GM21528 (cell line): ENCODE measurements at regions not wholly inside any gene's neighbourhood (a gene's known extent, or its start where the extent isn't known, plus 50 kb on each side); places are given as distances from the start of the nearest gene placed in this dataset.
A peak's percentile ranks its signal among the peaks of the same experiment; 100 is the strongest.
"Not testable (repeated sequence)": the region's sequence is repeated elsewhere in the genome, so short reads cannot be mapped to it uniquely, and the experiment has no call there.

Experiments used
- ATAC-seq: cut with Tn5 transposase; IDR thresholded peaks from one replicate; pipeline ENCODE4 v1.9.1; 2021; ENCODE audit warnings: mild to moderate bottlenecking, moderate library complexity; ENCODE audit not compliant: unreplicated experiment, low FRiP score

DNA sequence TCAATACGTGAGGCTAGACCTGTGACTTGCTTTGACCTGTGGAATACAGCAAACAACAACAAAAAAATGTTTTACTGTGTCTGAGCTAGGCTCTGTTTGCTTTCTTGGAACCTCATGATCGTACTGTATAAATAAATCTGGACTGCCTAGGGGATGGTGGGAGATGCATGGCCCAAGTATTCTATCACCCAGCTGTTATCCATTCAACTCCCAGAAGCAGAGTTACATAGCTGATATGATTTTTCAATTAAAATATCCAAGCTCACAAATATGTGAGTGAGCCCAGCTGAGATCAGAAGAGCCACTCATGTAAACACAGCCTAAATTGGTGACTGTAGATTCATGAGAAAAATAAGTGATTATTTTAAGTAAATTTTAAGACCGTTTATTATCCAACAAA, 154.1 kb upstream of the THUMPD2 start:
- ATAC-seq: no peak

DNA sequence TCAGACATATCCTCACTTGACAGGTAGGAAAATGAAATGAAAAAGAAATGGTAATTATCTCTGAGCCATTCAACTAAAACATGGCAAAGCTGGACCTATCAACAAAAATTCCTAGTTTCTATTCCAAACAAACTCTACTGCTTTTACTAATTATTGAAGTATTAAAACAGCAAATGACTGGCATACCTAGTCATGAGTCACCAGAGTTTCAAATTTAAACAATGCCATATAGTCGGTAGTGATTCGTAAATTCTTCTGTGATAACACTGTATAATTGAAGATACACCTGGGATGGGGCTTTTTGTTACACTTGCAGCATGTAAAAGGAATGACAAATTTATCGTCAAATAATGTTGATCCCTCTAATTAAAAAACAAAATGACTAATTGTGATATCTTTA, 153.1 kb upstream of the THUMPD2 start:
- ATAC-seq: no peak

GRCh38 chr2:39930175-39930917, 151.3 kb upstream of the THUMPD2 start:
- ATAC-seq: no peak

DNA sequence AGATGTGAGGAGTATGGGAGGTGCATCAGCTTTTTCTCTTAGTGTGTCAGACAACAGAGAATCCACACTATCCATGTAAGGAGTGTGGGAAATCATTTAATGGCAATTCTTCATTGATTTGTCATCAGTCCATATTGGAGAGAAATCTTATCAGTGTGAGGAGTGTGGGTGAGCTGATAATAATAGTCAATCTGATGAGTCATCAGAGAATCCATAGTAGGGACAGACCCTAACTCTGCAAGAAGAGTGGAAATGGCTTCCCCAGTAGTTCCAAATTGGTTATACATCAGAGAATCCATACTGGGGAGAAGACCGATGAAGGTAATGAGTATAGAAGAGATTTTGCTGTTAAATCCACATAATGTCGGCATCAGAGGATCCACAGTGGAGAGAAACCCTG, 150.5 kb upstream of the THUMPD2 start:
- ATAC-seq: no peak

GRCh38 chr2:39925312-39925711, 146.3 kb upstream of the THUMPD2 start:
- no peak for ATAC-seq

- ATAC-seq: no peak
These were observed 144.4 kb upstream of the THUMPD2 start for GRCh38 chr2:39923455-39923854.

DNA sequence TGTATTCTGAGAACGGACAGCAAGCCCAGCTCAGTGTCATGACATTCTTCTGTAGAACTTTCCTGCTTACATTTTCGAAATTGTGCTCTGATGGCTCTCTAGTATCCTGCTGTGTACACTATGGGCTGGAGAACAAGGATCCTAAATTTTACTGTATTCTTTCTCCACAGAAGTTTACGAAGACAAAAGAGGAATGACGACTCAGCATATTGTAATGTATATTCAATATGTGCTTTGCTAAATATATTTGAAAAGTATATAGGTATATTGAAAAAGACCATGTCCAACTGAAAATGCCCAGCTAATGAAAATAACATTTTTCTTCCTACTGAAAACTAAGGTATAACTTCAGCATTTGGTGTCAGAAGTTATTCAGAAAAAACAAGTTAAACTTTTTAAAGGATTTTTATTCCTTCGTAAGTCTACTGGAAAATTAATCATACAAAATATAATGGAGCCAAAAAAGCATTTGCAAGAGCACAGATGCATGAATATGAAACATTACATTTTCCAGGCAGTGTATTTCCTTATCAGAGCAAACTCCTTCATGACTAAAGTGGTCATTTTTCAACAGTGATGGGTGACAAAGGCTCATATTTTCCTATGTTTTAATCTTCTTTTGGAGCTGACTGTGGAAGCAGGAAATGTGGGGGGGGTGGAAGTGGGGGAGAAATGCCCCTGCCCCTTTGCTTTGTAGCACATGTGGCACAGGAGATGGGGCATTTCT, 143.8 kb upstream of the THUMPD2 start:
- no peak for ATAC-seq

DNA sequence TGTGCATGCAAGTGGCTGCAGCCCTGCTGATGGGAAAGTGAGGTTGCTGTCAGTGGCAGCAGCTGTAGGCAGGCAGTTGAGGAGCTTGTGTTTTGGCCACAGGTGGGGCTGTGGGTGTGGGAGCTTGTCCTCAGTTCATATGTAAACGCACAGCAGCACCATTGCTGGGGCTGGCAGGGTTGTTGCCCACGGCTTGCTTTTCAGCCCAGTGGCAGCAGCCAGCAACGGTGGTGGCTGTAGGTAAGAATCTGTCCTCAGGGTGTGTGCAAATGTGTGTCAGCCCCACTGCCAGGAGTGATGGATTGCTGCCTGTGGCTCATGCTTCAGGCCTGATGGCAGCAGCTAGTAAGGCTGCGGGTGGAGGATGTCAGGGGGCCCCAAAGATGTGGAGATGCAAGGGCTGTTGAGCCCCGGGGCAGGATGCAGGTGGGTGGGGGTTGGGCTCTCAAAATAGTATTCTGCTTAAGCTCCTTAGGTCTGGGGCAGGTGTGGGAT, 141.3 kb upstream of the THUMPD2 start:
- ATAC-seq: no peak

DNA sequence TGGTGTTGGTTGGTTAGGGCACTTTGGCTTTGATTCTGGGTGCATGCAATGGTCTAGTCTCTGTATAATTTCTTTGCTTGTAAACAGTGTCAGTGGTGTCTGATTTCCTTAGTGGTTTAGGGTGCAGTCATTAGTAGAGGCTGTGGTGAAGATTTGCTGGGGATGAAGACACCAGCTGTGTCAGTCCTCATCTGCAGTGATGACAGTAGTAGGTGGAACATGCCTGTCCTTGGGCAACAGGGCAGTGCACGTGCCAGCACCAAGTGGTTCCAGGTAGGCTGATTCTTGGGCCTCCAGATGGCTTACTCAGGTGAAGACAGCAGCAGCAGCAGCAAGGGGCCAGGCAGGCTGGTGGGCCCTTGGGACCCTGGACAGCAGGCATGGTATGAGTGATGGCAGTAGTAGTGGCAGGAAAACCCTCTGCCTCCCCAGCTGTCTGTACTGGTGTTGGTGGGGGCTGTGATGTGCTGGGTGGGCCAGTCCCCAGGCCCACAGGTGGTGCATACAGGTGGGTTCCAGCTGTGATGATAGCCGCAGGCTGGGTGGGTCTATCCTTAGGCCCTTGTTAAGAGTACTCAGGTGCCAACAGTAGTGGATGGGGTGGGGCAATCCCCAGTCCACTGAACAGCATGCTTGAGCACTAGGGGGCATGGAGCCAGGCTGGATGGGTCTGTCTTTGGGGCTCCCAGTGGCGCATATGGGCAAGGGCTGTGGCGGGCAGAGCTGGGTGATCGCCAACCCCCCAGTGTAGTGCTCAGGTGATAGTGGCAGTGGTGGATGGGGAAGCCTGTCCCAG, 140.7 kb upstream of the THUMPD2 start:
- no peak for ATAC-seq

DNA sequence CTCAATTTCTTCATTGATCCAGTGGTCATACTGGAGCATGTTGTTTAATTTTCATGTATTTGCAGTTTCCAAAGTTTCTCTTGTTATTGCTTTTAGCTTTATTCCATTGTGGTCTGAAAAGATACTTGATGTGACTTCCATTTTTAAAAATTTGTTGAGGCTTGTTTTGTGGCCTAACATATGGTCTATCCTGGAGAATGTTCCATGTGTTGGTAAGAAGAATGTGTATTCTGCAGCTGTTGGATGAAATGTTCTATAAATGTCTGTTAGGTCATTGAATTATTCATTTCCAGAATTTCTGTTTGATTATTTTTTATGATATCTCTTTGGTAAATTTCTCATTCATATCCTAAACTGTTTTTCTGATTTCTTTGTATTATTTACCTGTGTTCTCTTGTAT, 139.8 kb upstream of the THUMPD2 start:
- no peak for ATAC-seq

DNA sequence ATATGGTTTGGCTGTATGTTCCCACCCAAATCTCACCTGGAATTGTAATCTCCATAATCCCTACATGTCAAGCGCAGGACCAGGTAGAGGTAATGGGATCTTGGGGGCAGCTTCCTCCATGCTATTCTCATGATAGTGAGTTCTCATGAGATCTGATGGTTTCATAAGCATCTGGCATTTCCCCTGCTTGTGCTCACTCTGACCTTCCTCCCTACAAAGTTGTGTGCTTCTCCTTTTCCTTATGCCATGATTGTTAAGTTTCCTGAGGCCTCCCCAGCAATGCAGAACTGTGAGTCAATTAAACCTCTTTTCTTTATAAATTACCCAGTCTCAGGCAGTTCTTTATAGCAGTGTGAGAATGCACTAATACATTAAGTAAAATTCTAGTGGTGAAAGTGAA, 138.3 kb upstream of the THUMPD2 start:
- not testable (repeated sequence) for ATAC-seq

DNA sequence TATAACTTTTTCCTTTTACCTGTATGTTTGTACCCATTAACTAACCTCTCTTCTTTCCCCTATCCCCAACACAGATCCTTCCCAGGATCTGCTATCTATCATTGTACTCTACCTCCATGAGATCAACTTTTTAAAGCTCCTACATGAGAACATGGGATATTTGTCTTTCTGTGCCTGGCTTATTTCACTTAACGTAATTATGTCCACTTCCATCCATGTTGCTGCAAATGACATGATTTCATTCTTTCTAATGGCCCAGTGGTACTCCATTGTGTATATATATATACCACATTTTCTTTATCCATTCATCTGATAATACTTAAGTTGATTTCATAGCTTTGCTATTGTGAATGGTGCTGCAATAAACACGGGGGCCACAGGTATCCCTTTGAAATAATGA, 135.9 kb upstream of the THUMPD2 start:
- no peak for ATAC-seq

GRCh38 chr2:39913648-39914461, 134.8 kb upstream of the THUMPD2 start:
- ATAC-seq: peak; percentile 78

GRCh38 chr2:39902103-39902502, 123.0 kb upstream of the THUMPD2 start:
- no peak for ATAC-seq

DNA sequence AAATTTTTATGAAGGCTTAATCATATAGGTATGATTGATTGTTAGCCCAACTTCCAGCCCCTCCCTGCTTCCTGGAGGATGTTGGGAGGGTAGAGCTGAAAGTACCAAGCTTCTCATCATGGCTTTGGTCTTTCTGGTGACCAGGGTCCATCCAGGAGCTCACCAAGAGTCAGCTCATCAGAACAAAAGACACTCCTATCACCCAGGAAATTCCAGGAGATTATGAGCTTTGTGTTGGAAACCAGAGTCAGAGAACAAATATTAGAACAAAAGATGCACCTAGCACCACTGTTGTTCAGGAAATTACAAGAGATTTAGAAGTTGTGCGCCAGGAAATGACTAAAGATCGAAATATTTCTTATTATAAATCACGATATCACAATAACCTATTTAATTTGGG, 119.9 kb upstream of the THUMPD2 start:
- ATAC-seq: no peak

DNA sequence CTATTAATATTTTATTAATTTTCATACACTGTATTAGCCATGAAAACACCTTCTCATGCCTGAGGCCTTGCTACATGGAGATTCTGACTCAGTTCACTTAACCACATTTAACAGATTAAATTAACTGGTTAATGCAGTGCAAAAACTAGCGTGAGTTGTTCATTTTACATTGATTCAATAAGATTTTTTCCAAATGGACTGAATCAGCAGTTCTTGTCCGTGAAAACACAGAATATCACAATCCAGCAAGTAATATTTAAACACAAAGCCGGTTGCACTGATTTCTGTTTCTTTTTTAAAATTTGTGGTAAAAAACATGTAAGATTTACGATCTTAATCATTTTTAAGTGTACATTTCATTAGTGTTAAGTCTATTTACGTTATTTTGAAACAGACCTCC, 118.2 kb upstream of the THUMPD2 start:
- no peak for ATAC-seq

DNA sequence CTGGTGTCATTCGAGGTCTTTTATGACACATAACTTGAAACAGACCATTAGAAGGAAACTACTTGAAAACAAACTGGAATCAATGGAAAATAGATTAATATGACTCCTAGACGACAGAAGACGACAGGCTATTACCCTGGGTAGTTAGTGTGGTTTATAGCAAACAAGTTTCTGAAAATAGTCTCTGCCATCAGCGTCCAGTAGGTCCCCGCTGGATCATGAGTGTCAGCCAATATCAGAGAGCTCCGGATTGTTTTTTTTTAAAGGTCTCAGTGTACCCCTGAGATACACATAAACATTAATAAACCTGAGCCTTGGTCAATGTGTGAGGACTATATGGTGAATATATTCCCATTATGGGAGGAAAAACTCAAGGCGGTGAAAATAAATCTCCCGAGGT, 115.0 kb upstream of the THUMPD2 start:
- ATAC-seq: no peak

GRCh38 chr2:39893616-39894015, 114.6 kb upstream of the THUMPD2 start:
- no peak for ATAC-seq

DNA sequence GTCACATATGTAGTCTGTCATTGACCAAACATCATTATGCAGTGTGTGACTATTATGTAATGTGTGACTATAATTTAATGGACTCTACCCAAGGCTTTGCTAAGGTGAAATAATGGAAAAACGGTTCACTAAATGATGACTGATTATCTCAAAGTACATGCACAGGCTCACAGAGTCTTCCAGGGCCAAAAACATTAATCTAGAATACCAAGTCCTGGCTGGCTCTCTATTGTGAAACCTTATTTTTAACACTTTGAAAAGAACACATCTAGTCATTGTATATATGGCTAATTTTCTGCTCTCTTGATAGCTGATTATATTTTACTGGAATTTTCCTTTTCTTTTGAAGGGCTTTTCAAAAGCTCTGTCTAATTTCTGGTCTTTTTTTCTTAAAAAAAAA, 102.9 kb upstream of the THUMPD2 start:
- no peak for ATAC-seq

- no peak for ATAC-seq
These were observed 102.4 kb upstream of the THUMPD2 start for GRCh38 chr2:39881494-39881893.
